Right lobe of liver (tissue), 6 donors: ENCODE measurements at regions not wholly inside any gene's neighbourhood (a gene's known extent, or its start where the extent isn't known, plus 50 kb on each side); places are given as distances from the start of the nearest gene placed in this dataset.
"Not testable (repeated sequence)": the region's sequence is repeated elsewhere in the genome, so short reads cannot be mapped to it uniquely, and the experiment has no call there.

Experiments
- ATAC-seq, 4 donors: fragments of 200-7000 bp; cut with Tn5 transposase; one replicate each; pipeline ENCODE4 v1.9.1; 2020; ENCODE audit warnings: mild to moderate bottlenecking in 4 of 4, moderate library complexity in 4 of 4
- DNase-seq, 3 donors: peaks; one replicate each; pipeline ENCODE4 v3.0.0-alpha.2; 2020
- H3K27ac ChIP-seq, 3 donors: fragments of 200-600 bp; one replicate each; pipeline ENCODE4 v1.8.0; 2022
- H3K27me3 ChIP-seq, 2 donors: fragments of 200-600 bp; one replicate each; pipeline ENCODE4 v1.8.0; 2022
- H3K36me3 ChIP-seq, 4 donors: fragments of 200-600 bp; sonication (generic) in 1 of 4; one replicate each; pipeline versions ENCODE4 v1.5.1 to v1.8.0; 2017 to 2022; ENCODE audit warnings: control low read depth in 1 of 4
- H3K4me1 ChIP-seq, 4 donors: fragments of 200-600 bp; sonication (generic) in 1 of 4; one replicate each; pipeline versions ENCODE4 v1.5.1 to v1.8.0; 2017 to 2022; ENCODE audit warnings: control low read depth in 1 of 4
- H3K4me3 ChIP-seq, 3 donors: fragments of 200-600 bp; one replicate each; pipeline ENCODE4 v1.8.0; 2022
- H3K9me3 ChIP-seq, 4 donors: fragments of 200-600 bp; sonication (generic) in 1 of 4; one replicate each; pipeline versions ENCODE4 v1.5.1 to v1.8.0; 2017 to 2022; ENCODE audit warnings: control low read depth in 1 of 4
- POLR2A ChIP-seq: fragments of 450-650 bp; IDR thresholded peaks from one replicate; pipeline ENCODE4 v1.6.1; 2017; ENCODE audit warnings: antibody characterized with exemption, mild to moderate bottlenecking
- WGBS: methylation state at CpG from one replicate; pipeline ENCODE4 v1.1.6; 2018; ENCODE audit warnings: low coverage, low lambda C conversion rate; ENCODE audit not compliant: insufficient coverage; ENCODE audit errors: missing lambda C conversion rate; 5-methylcytosine and 5-hydroxymethylcytosine counted together
- intact Hi-C, 2 donors: fragments of 100-400 bp; cut with DNase I; formaldehyde crosslinking; loops; one replicate each; pipeline versions ENCODE4 v1.11.2 to v1.14.1; 2022
- TF ChIP-seq, protein P1 (sequence below), 4 donors: fragments of 200-600 bp in 3 of 4; fragments of 450-650 bp in 1 of 4; IDR thresholded peaks; one replicate each; pipeline versions ENCODE4 v1.5.1 to v1.8.0; 2016 to 2022; ENCODE audit warnings: antibody characterized with exemption in 4 of 4, mild to moderate bottlenecking in 2 of 4
- donor health status: DM: no; HTN: yes; CAD: no.
- donor health status: DM: no; HTN: no; CAD: no.
- donor health status: DM: no; HTN: no; CAD: no.
- donor health status: DM: no; HTN: yes; CAD: no.
- donor health status: DM: no; HTN: yes; CAD: no.

DNA sequence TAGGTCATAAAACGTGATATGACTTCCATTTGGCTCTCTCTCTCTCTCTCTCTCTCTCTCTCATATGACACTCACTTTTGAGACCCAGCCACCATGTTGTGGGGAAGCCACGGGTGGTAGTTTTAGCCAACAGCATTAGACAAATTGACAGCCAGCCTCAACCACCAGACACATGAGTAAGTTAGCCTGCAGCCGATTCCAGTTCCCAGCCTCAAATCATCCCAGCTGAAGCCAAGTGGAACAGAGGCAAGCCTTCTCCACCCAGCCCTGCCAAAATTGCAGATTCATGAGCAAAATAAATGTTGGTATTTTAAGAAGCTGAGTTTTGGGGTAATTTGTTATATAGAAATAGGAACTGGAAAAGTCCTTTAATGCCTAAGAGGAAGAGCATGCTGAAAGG, 98.0 kb upstream of the DNAH14 start:
- DNase-seq, result no peak
- TF ChIP-seq, protein P1, sequence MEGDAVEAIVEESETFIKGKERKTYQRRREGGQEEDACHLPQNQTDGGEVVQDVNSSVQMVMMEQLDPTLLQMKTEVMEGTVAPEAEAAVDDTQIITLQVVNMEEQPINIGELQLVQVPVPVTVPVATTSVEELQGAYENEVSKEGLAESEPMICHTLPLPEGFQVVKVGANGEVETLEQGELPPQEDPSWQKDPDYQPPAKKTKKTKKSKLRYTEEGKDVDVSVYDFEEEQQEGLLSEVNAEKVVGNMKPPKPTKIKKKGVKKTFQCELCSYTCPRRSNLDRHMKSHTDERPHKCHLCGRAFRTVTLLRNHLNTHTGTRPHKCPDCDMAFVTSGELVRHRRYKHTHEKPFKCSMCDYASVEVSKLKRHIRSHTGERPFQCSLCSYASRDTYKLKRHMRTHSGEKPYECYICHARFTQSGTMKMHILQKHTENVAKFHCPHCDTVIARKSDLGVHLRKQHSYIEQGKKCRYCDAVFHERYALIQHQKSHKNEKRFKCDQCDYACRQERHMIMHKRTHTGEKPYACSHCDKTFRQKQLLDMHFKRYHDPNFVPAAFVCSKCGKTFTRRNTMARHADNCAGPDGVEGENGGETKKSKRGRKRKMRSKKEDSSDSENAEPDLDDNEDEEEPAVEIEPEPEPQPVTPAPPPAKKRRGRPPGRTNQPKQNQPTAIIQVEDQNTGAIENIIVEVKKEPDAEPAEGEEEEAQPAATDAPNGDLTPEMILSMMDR (IDR thresholded peaks at IDR 0.05), result no peak
- no peak for TF ChIP-seq POLR2A
- Histone ChIP-seq H3K36me3 (no peaks in the 10 kb centered on the region), H3K27ac (no peak overlapping the region), H3K27me3 (no peaks in the 10 kb centered on the region), H3K9me3 (no peaks in the 10 kb centered on the region), H3K4me1 (no peaks in the 10 kb centered on the region), H3K4me3 (no peak overlapping the region)
- ATAC-seq, result no peak
- WGBS, result 13% methylated on average over 1 of the region's 3 CpGs
- intact Hi-C loops, result no loop called here

GRCh38 chr1:224839648-224840300, 89.7 kb upstream of the DNAH14 start:
- H3K36me3 ChIP-seq, ATAC-seq, DNase-seq, H3K4me3 ChIP-seq, H3K4me1 ChIP-seq, H3K27me3 ChIP-seq, H3K9me3 ChIP-seq, intact Hi-C loops, H3K27ac ChIP-seq: not testable (repeated sequence)
- 65% methylated on average over 7 of the region's 7 CpGs for WGBS

- H3K36me3 ChIP-seq, intact Hi-C loops, H3K4me3 ChIP-seq, DNase-seq, H3K27me3 ChIP-seq, H3K9me3 ChIP-seq, H3K27ac ChIP-seq, H3K4me1 ChIP-seq, ATAC-seq: not testable (repeated sequence)
- WGBS, result 86% methylated on average over 2 of the region's 2 CpGs
Measured at GRCh38 chr1:224841803-224842202, 87.7 kb upstream of the DNAH14 start.

DNA sequence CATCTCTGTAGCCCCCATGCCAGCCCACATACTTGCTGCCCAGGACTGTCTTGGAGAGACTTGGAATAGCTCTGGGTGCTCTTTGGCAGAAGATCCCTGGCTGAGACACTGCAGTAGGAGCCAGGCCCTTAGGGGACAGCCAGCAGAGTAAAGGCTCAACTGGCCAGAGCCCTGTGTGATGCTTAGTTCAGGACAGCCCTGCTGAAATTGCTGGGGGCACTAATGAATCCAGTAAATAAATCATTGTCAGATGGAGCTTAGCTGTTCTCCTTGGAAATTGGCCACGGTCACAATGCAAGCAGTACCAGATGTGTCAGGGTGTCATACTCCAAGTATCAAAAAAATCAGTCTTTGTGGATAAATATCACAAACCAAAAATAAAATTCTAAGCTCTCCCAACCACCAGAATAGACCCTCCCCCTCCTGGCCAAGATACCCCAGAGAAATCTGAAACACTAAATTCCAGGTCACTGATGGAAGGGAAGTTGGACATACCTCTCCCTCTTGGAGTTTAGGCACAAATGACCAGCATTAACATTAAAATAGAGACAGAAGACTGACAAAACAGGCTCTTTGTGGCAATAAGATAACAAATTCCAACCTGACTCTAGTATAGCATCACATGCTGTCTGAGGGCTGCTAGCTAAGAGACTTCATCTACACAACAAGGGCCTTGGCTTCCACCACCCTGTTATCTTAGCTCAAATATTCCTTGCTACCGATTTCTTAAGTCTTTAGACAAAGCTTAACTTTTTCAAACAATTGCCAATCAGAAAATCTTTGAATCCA, 83.2 kb upstream of the DNAH14 start:
- 80% methylated on average over 1 of the region's 2 CpGs for WGBS
- Histone ChIP-seq H3K27me3 (no peaks in the 10 kb centered on the region), H3K4me1 (no peaks in the 10 kb centered on the region), H3K27ac (no peak overlapping the region), H3K36me3 (no peaks in the 10 kb centered on the region), H3K4me3 (no peak overlapping the region), H3K9me3 (no peaks in the 10 kb centered on the region)
- no peak for DNase-seq
- TF ChIP-seq, protein P1 (IDR thresholded peaks at IDR 0.05), result no peak
- no peak for TF ChIP-seq POLR2A
- intact Hi-C loops, result no loop called here
- ATAC-seq, result no peak

DNA sequence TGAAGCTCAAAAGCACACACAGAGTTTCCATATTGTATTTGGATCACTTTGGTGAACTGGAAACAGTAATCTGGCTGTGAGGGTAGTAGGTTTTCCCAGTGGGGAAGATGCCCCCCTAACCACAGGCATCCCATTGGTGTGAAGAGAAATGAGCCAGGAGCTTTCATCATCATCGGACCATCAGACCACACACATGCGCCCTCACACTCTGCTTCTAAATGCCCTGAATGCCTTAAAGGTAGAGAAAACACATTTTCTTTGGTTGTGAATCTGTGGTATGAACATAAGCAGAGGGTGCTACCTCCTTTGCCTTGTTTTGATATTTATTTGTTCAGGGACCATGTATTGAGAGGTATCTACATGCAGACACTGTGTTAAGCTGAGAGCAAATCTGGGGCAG, 79.0 kb upstream of the DNAH14 start:
- no peak for ATAC-seq

More for the DNA sequence above, 79.0 kb upstream of the DNAH14 start:
- Histone ChIP-seq H3K9me3 (no peaks in the 10 kb centered on the region), H3K36me3 (no peaks in the 10 kb centered on the region), H3K4me1 (no peaks in the 10 kb centered on the region), H3K4me3 (no peak overlapping the region), H3K27ac (no peak overlapping the region), H3K27me3 (no peaks in the 10 kb centered on the region)
- TF ChIP-seq, protein P1 (IDR thresholded peaks at IDR 0.05), result no peak
- TF ChIP-seq POLR2A, result no peak
- 83% methylated on average over 2 of the region's 2 CpGs for WGBS
- intact Hi-C loops, result loop anchor here (5.0 to 10.0 kb wide), 3 partner anchors 203 to 333 kb away; no protein-coding TSS in a partner anchor
- no peak for DNase-seq
